K562 (cell line): ENCODE measurements at regions not wholly inside any gene's neighbourhood (a gene's known extent, or its start where the extent isn't known, plus 50 kb on each side); places are given as distances from the start of the nearest gene placed in this dataset.

Source experiments
- ATAC-seq: fragments of 200-7000 bp; cut with Tn5 transposase; 3 replicates; pipeline ENCODE4 v1.9.1; 2020; ENCODE audit warnings: moderate library complexity
- BruUV-seq: library from RNA; stranded (reverse); fragments of 400-500 nt; replicated peaks from 2 replicates; lab custom pipeline; 2021; lab: Mats Ljungman, UMichigan
- CTCF ChIA-PET: fragments of 300-600 bp; formaldehyde crosslinking; extraction: SDS; loops from one replicate; lab custom pipeline; 2021; ENCODE audit warnings: low intra/inter-chr PET ratio; lab: Yijun Ruan, JAX
- POLR2A ChIA-PET: fragments of 300-600, 350-650 bp; sonication (Branson Sonifier 250); formaldehyde crosslinking; extraction: SDS; loops from one replicate; lab custom pipeline; 2021; ENCODE audit warnings: antibody characterized with exemption, inconsistent platforms; lab: Yijun Ruan, JAX
- DNase-seq, 4 experiments: peaks; one replicate each; pipeline versions ENCODE4 v3.0.0 to v3.0.0-alpha.2; 2011 to 2018; ENCODE audit warnings: low spot score in 3 of 4, mixed read lengths in 3 of 4; ENCODE audit errors: extremely low read depth in 1 of 4
- FAIRE-seq: peaks from 2 replicates; lab custom pipeline; 2011; peaks lifted over from hg19 to GRCh38; lab: Jason Lieb, UNC
- H2AFZ ChIP-seq: 2 replicates; pipeline ENCODE4 v1.6.0; 2011; ENCODE audit warnings: low read depth, low read length, control low read depth, inconsistent platforms
- H3K27ac ChIP-seq: fragments of 200-600 bp; 3 replicates; pipeline ENCODE4 v1.8.0; 2011; ENCODE audit warnings: low read depth, mild to moderate bottlenecking, control low read depth, inconsistent platforms, low read length, moderate library complexity, mixed read lengths; ENCODE audit errors: extremely low read depth
- H3K27me3 ChIP-seq, 2 experiments: fragments of 300-600 bp in 1 of 2; 2 replicates in 1 of 2; 3 replicates in 1 of 2; pipeline versions ENCODE4 v1.6.0 to v1.8.0; 2011; ENCODE audit warnings: inconsistent platforms in 2 of 2, low read length in 2 of 2, mild to moderate bottlenecking in 1 of 2, mixed read lengths in 1 of 2, moderate library complexity in 1 of 2; ENCODE audit not compliant: control insufficient read depth in 2 of 2, insufficient read depth in 2 of 2
- H3K36me3 ChIP-seq: fragments of 300-600 bp; 3 replicates; pipeline ENCODE4 v1.8.0; 2011; ENCODE audit warnings: mild to moderate bottlenecking, low read length, inconsistent platforms; ENCODE audit not compliant: control insufficient read depth, insufficient read depth
- H3K4me1 ChIP-seq, 2 experiments: fragments of 200-600 bp in 1 of 2; replicated peaks in 1 of 2; 2 replicates in 1 of 2; 3 replicates in 1 of 2; pipeline versions ENCODE4 v1.5.1 to v1.8.0; 2011; ENCODE audit warnings: inconsistent platforms in 2 of 2, low read length in 2 of 2, mild to moderate bottlenecking in 1 of 2, mixed read lengths in 1 of 2, moderate library complexity in 1 of 2; ENCODE audit not compliant: control insufficient read depth in 2 of 2, insufficient read depth in 2 of 2
- H3K4me2 ChIP-seq: 2 replicates; pipeline ENCODE4 v1.6.1; 2011; ENCODE audit warnings: low read length, control low read depth, inconsistent platforms, mixed read lengths; ENCODE audit not compliant: insufficient read depth
- H3K4me3 ChIP-seq: fragments of 200-600 bp; sonication (generic), shearing (Covaris generic); 2 replicates; pipeline ENCODE4 v1.5.1; 2016; ENCODE audit warnings: control low read depth, inconsistent platforms
- H3K79me2 ChIP-seq: fragments of 200-600 bp; 3 replicates; pipeline ENCODE4 v1.8.0; 2011; ENCODE audit warnings: low read length, inconsistent platforms; ENCODE audit not compliant: control insufficient read depth, insufficient read depth
- H3K9ac ChIP-seq, 2 experiments: 2 replicates each; pipeline versions ENCODE4 v1.6.0 to v1.6.1; 2011; ENCODE audit warnings: low read depth in 2 of 2, low read length in 2 of 2, control low read depth in 1 of 2, inconsistent platforms in 1 of 2, mild to moderate bottlenecking in 1 of 2, mixed read lengths in 1 of 2; ENCODE audit not compliant: insufficient read depth in 1 of 2
- H3K9me1 ChIP-seq: one replicate; pipeline ENCODE4 v1.6.0; 2011; ENCODE audit warnings: inconsistent platforms, mild to moderate bottlenecking, low read length, moderate library complexity; ENCODE audit not compliant: control insufficient read depth, insufficient read depth
- H3K9me3 ChIP-seq: replicated peaks from 2 replicates; pipeline ENCODE4 v1.5.1; 2011; ENCODE audit warnings: low read depth, low read length, inconsistent platforms; ENCODE audit not compliant: control insufficient read depth, insufficient read depth
- H4K20me1 ChIP-seq: replicated peaks from 2 replicates; pipeline ENCODE4 v1.6.1; 2011; ENCODE audit warnings: low read length, inconsistent platforms, mixed read lengths; ENCODE audit not compliant: control insufficient read depth, insufficient read depth
- ARID1B ChIP-seq: fragments of 450-650 bp; IDR thresholded peaks from 2 replicates; pipeline ENCODE4 v1.6.1; 2016; ENCODE audit warnings: antibody characterized with exemption, mild to moderate bottlenecking, inconsistent platforms
- DLX4 ChIP-seq: fragments of 250-450 bp; sonication (Bioruptor Pico); IDR thresholded peaks from 2 replicates; pipeline ENCODE4 v1.6.1; 2021; ENCODE audit warnings: mild to moderate bottlenecking
- MCM2 ChIP-seq: fragments of 450-650 bp; IDR thresholded peaks from 2 replicates; pipeline ENCODE4 v1.6.1; 2017; ENCODE audit warnings: low read depth, mild to moderate bottlenecking
- MCM7 ChIP-seq, 2 experiments: fragments of 450-650 bp; IDR thresholded peaks; 2 replicates each; pipeline ENCODE4 v1.6.1; 2016 to 2018
- MYBL2 ChIP-seq, 2 experiments: fragments of 450-650 bp in 1 of 2; sonication (generic) in 1 of 2; formaldehyde crosslinking in 1 of 2; IDR thresholded peaks; 2 replicates each; pipeline versions ENCODE4 v1.6.1 to v1.8.1; 2017 to 2022; ENCODE audit warnings: borderline replicate concordance in 1 of 2, inconsistent platforms in 1 of 2, low read depth in 1 of 2, mild to moderate bottlenecking in 1 of 2, missing genetic modification reagents in 1 of 2, moderate library complexity in 1 of 2
- PHB2 ChIP-seq: fragments of 450-650 bp; IDR thresholded peaks from 2 replicates; pipeline ENCODE4 v1.6.1; 2017; ENCODE audit warnings: low read depth
- PRPF4 ChIP-seq: fragments of 200-400 bp; formaldehyde crosslinking; IDR thresholded peaks from one replicate; pipeline ENCODE4 v1.6.1; 2017; ENCODE audit warnings: low read length, low read depth, mild to moderate bottlenecking; ENCODE audit not compliant: insufficient read depth, poor library complexity, severe bottlenecking
- SMC3 ChIP-seq: conservative IDR thresholded peaks from 2 replicates; pipeline ENCODE4 v1.6.1; 2011; ENCODE audit warnings: low read depth, low read length, improper control_type of control experiment; ENCODE audit not compliant: insufficient read depth
- SNRNP70 ChIP-seq: fragments of 200-400 bp; formaldehyde crosslinking; optimal IDR thresholded peaks from 2 replicates; pipeline ENCODE3; 2017; ENCODE audit warnings: low read depth, low read length
- STAT5B ChIP-seq: fragments of 250-450 bp; sonication (Bioruptor Pico); IDR thresholded peaks from 2 replicates; pipeline ENCODE4 v1.8.0; 2021; ENCODE audit warnings: mild to moderate bottlenecking, inconsistent platforms
- TRIM28 ChIP-seq: fragments of 450-650 bp; IDR thresholded peaks from 2 replicates; pipeline ENCODE4 v1.6.1; 2017
- U2AF1 ChIP-seq: fragments of 200-400 bp; formaldehyde crosslinking; optimal IDR thresholded peaks from 2 replicates; pipeline ENCODE3; 2017; ENCODE audit warnings: mild to moderate bottlenecking, low read depth, low read length, moderate library complexity
- ZNF398 ChIP-seq: fragments of 250-450 bp; sonication (Bioruptor Pico); IDR thresholded peaks from 2 replicates; pipeline ENCODE4 v1.8.0; 2021; ENCODE audit warnings: moderate library complexity, mild to moderate bottlenecking, inconsistent platforms
- ZNF551 ChIP-seq: fragments of 250-450 bp; sonication (Bioruptor Pico); IDR thresholded peaks from 2 replicates; pipeline ENCODE4 v1.5.0; 2021; ENCODE audit warnings: mild to moderate bottlenecking, moderate library complexity
- ZNF717 ChIP-seq: fragments of 250-450 bp; sonication (Bioruptor Pico); IDR thresholded peaks from 2 replicates; pipeline ENCODE4 v1.5.0; 2021
- WGBS: fragments of 100-300 bp; shearing (Covaris generic); methylation state at CpG from one replicate; pipeline ENCODE4 v1.1.6; 2016; ENCODE audit warnings: low coverage, mixed read lengths; ENCODE audit not compliant: insufficient coverage; ENCODE audit errors: missing lambda C conversion rate; 5-methylcytosine and 5-hydroxymethylcytosine counted together
- in situ Hi-C: fragments of 300-500 bp; cut with MboI; formaldehyde crosslinking; loops from 4 replicates; pipeline ENCODE4 v1.15.0; 2018; ENCODE audit warnings: inconsistent platforms, mixed read lengths
- intact Hi-C: fragments of 100-400 bp; cut with micrococcal nuclease; formaldehyde crosslinking; loops from 2 replicates; pipeline ENCODE4 v1.14.2; 2022

DNA sequence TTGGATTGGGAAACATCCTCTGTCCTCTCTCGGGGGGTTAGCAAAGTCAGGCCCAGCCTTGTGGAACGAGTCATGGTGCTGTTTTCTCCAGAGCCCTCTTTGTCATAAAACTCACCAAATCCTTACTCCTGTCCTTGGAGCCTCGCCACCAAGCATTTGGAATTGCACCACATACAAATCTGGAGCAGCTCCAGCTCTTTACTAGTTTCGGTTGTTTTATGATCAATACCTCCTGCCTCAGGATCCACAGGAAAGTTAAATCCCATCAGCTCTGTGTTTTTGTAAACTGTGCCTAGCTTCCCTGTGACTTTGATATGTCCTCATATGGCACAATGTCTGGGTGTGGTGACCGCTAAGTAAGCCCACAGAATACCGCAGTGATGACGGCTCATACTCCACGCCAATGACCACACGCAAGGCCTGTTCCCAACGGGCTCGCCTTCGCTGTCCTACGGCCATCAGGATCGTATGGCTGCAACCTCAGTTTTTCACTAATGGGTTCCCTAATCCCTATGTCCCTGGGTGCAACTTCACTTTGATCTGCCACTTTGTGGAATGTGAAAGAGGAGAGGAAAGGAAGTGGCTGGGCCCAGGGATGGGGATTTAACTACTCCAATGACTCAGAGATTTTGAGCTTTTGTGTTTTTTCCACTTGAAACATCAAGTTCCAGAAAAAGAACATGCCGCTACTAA lies 111.3 kb upstream of the FOXQ1 start:
- TF ChIP-seq STAT5B (CRISPR knock-in tag): no peak
- no peak for TF ChIP-seq ARID1B
- no peak for TF ChIP-seq PHB2
- TF ChIP-seq MCM2: no peak
- TF ChIP-seq SNRNP70: no peak
- WGBS: under 1% methylated on average over 15 of the region's 15 CpGs

GRCh38 chr6:1200081-1200408 lies 111.9 kb upstream of the FOXQ1 start:
- Histone ChIP-seq H3K36me3 (no peaks in the 10 kb centered on the region), H3K79me2 (no peaks in the 10 kb centered on the region), H2AFZ (no peak overlapping the region), H3K27ac (no peak overlapping the region), H3K27me3 (peaks cover 8 to 33% of the 10 kb centered on the region in 2 experiments; a peak in 3 of 5 replicates), H3K4me3 (no peak overlapping the region), H3K4me1 (no peaks in the 10 kb centered on the region), H3K9me1 (no peaks in the 10 kb centered on the region), H3K9me3 (no peaks in the 10 kb centered on the region), H4K20me1 (peaks cover 11% of the 10 kb centered on the region; the same call in 1 of the 2 replicates), H3K4me2 (no peak overlapping the region), H3K9ac (no peak overlapping the region)
- in situ Hi-C loops: no loop called here
- intact Hi-C loops: no loop called here
- WGBS: 0% methylated on average over 2 of the region's 2 CpGs
- DNase-seq (no peak), FAIRE-seq (no peak), ATAC-seq (no peak)
- ChIA-PET POLR2A (no interaction called here), CTCF (no interaction called here)
- no TSS peak for BruUV-seq
- TF ChIP-seq SMC3 (no peak), U2AF1 (no peak), PRPF4 (no peak), ZNF398 (no peak), MYBL2 (IDR thresholded peaks at IDR 0.05; ENCODE audit: low read depth) (no peak), MYBL2 (CRISPR knock-in tag; IDR thresholded peaks at IDR 0.05; ENCODE audit: borderline replicate concordance) (no peak), ZNF551 (CRISPR knock-in tag) (no peak), ZNF717 (CRISPR knock-in tag) (no peak), TRIM28 (no peak), DLX4 (no peak), MCM7 (IDR thresholded peaks at IDR 0.05) (no peak)

More for the DNA sequence above, 111.3 kb upstream of the FOXQ1 start:
- ChIA-PET CTCF (no interaction called here), POLR2A (no interaction called here)
- peaks cover 11% of the 10 kb centered on the region; the same call in 1 of the 2 replicates for H4K20me1 ChIP-seq
- FAIRE-seq (no peak), DNase-seq (no peak), ATAC-seq (no peak)
- no peak overlapping the region for H2AFZ ChIP-seq
- intact Hi-C loops: no loop called here
- H3K4me1 ChIP-seq: no peaks in the 10 kb centered on the region
- H3K79me2 ChIP-seq: no peaks in the 10 kb centered on the region
- no peaks in the 10 kb centered on the region for H3K9me1 ChIP-seq
- H3K4me2 ChIP-seq: no peak overlapping the region
- no peak overlapping the region for H3K4me3 ChIP-seq
- no peak overlapping the region for H3K27ac ChIP-seq
- no TSS peak for BruUV-seq
- H3K27me3 ChIP-seq: peaks cover 8 to 34% of the 10 kb centered on the region in 2 experiments; a peak in 3 of 5 replicates
- H3K9ac ChIP-seq: no peak overlapping the region
- no peaks in the 10 kb centered on the region for H3K36me3 ChIP-seq
- H3K9me3 ChIP-seq: no peaks in the 10 kb centered on the region
- in situ Hi-C loops: no loop called here
